ENCODE measurements at regions not wholly inside any gene's neighbourhood (a gene's known extent, or its start where the extent isn't known, plus 50 kb on each side); places are given as distances from the start of the nearest gene placed in this dataset.

- no peak overlapping the region for H3K27ac ChIP-seq (ENCODE audit: low read depth in 1 of 2, low read length in 2 of 2)
- no peaks in the 10 kb centered on the region for H3K36me3 ChIP-seq (ENCODE audit: control insufficient read depth in 4 of 4, insufficient read depth in 3 of 4, low read depth in 1 of 4, low read length in 3 of 4)
- 76% methylated on average over 2 of the region's 2 CpGs for WGBS
- peaks cover 0 to 3% (median 0%) of the 10 kb centered on the region in 4 donors for H3K4me1 ChIP-seq (ENCODE audit: control insufficient read depth in 4 of 4, insufficient read depth in 4 of 4, low read length in 3 of 4)
- H3K9me3 ChIP-seq (ENCODE audit: control insufficient read depth in 4 of 4, low read length in 3 of 4), result no peaks in the 10 kb centered on the region
- no peak overlapping the region for H3K4me3 ChIP-seq (ENCODE audit: low read depth in 1 of 3, low read length in 3 of 3)
- H3K27me3 ChIP-seq (ENCODE audit: control insufficient read depth in 4 of 4, insufficient read depth in 4 of 4, low read length in 3 of 4), result no peaks in the 10 kb centered on the region
- no peak for DNase-seq (ENCODE audit: low spot score)
- no peak overlapping the region for H3K9ac ChIP-seq (ENCODE audit: low read depth in 1 of 2, low read length in 2 of 2)
- TF ChIP-seq ZBTB33 (IDR thresholded peaks at IDR 0.05) (no peak), FOXA2 (IDR thresholded peaks at IDR 0.05) (no peak), HNF4G (IDR thresholded peaks at IDR 0.05) (no peak), YY1 (IDR thresholded peaks at IDR 0.05) (no peak), REST (IDR thresholded peaks at IDR 0.05) (no peak), MAX (IDR thresholded peaks at IDR 0.05) (no peak)
These were observed 59.5 kb upstream of the FGF13 start for GRCh38 chrX:138771047-138771446.

GRCh38 chrX:138769918-138770317, 58.4 kb upstream of the FGF13 start:
- no peak for DNase-seq (ENCODE audit: low spot score)
- TF ChIP-seq REST (IDR thresholded peaks at IDR 0.05), result no peak
- TF ChIP-seq TAF1 (conservative IDR thresholded peaks at IDR 0.05), result no peak
- no peak for TF ChIP-seq HNF4A (conservative IDR thresholded peaks at IDR 0.05)

More at GRCh38 chrX:138769918-138770317, 58.4 kb upstream of the FGF13 start:
- Histone ChIP-seq H3K9ac (ENCODE audit: low read depth in 1 of 2, low read length in 2 of 2) (no peak overlapping the region), H3K4me3 (ENCODE audit: low read depth in 1 of 3, low read length in 3 of 3) (no peak overlapping the region), H3K27ac (ENCODE audit: low read depth in 1 of 2, low read length in 2 of 2) (no peak overlapping the region), H3K36me3 (ENCODE audit: control insufficient read depth in 4 of 4, insufficient read depth in 3 of 4, low read depth in 1 of 4, low read length in 3 of 4) (no peaks in the 10 kb centered on the region), H3K4me1 (ENCODE audit: control insufficient read depth in 4 of 4, insufficient read depth in 4 of 4, low read length in 3 of 4) (no peaks in the 10 kb centered on the region), H3K9me3 (ENCODE audit: control insufficient read depth in 4 of 4, low read length in 3 of 4) (no peaks in the 10 kb centered on the region), H3K27me3 (ENCODE audit: control insufficient read depth in 4 of 4, insufficient read depth in 4 of 4, low read length in 3 of 4) (no peaks in the 10 kb centered on the region)
- 81% methylated on average over 2 of the region's 2 CpGs for WGBS
